ENCODE measurements at regions not wholly inside any gene's neighbourhood (a gene's known extent, or its start where the extent isn't known, plus 50 kb on each side); places are given as distances from the start of the nearest gene placed in this dataset.

GRCh38 chr4:99759346-99759984, 57.2 kb upstream of the DAPP1 start:
- TF ChIP-seq CTCF (optimal IDR thresholded peaks at IDR 0.05 in 1 of 3, IDR thresholded peaks at IDR 0.05 in 1 of 3, conservative IDR thresholded peaks at IDR 0.05 in 1 of 3; ENCODE audit: extremely low read depth in 1 of 3, insufficient read depth in 2 of 3, low read length in 3 of 3) (no peak), EZH2 (IDR thresholded peaks at IDR 0.05; ENCODE audit: low read length) (no peak)
